ENCODE measurements at regions not wholly inside any gene's neighbourhood (a gene's known extent, or its start where the extent isn't known, plus 50 kb on each side); places are given as distances from the start of the nearest gene placed in this dataset.
A peak's percentile ranks its signal among the peaks of the same experiment; 100 is the strongest.
"Not testable (repeated sequence)": the region's sequence is repeated elsewhere in the genome, so short reads cannot be mapped to it uniquely, and the experiment has no call there.

- TF ChIP-seq, protein P1, sequence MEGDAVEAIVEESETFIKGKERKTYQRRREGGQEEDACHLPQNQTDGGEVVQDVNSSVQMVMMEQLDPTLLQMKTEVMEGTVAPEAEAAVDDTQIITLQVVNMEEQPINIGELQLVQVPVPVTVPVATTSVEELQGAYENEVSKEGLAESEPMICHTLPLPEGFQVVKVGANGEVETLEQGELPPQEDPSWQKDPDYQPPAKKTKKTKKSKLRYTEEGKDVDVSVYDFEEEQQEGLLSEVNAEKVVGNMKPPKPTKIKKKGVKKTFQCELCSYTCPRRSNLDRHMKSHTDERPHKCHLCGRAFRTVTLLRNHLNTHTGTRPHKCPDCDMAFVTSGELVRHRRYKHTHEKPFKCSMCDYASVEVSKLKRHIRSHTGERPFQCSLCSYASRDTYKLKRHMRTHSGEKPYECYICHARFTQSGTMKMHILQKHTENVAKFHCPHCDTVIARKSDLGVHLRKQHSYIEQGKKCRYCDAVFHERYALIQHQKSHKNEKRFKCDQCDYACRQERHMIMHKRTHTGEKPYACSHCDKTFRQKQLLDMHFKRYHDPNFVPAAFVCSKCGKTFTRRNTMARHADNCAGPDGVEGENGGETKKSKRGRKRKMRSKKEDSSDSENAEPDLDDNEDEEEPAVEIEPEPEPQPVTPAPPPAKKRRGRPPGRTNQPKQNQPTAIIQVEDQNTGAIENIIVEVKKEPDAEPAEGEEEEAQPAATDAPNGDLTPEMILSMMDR (IDR thresholded peaks at IDR 0.05), result peak in 3 of 4 experiments; percentile 21 to 22 (median 21)
- intact Hi-C loops (cut with DNase I); H3K27ac ChIP-seq; H3K27me3 ChIP-seq (replicated peaks; ENCODE audit: insufficient read depth); H3K9me3 ChIP-seq; H3K4me3 ChIP-seq; H3K36me3 ChIP-seq; H3K4me1 ChIP-seq (replicated peaks); DNase-seq (ENCODE audit: low spot score): not testable (repeated sequence)
- 15% methylated on average over 4 of the region's 4 CpGs for WGBS
Measured at GRCh38 chrY:11461406-11461805, 1239.6 kb upstream of the USP9Y start.

DNA sequence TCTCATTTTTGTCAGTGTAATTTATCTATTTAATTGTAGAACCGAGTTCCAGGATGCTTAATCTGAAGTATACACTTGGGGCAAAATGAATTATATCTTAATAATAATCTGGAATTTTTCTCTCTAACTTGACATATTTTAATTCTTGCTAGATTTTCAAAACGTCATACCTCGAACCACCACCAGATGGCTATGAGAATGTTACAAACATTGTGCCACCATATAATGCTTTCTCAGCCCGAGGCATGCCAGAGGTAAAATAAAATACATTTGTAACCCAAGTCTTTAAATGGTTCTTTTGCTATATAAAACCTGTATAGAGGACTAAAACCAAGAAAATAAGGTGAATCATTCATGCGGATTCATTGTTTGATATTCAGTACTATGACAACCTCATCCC is 1234.3 kb upstream of the USP9Y start:
- WGBS, result 11% methylated on average over 5 of the region's 5 CpGs
- H3K9me3 ChIP-seq; H3K27me3 ChIP-seq (replicated peaks; ENCODE audit: insufficient read depth); DNase-seq (ENCODE audit: low spot score); H3K4me1 ChIP-seq (replicated peaks); intact Hi-C loops (cut with DNase I); H3K27ac ChIP-seq; H3K36me3 ChIP-seq; H3K4me3 ChIP-seq: not testable (repeated sequence)

All from prostate gland (tissue), 2 donors.